Gastrocnemius medialis (tissue), 4 donors: ENCODE measurements at regions not wholly inside any gene's neighbourhood (a gene's known extent, or its start where the extent isn't known, plus 50 kb on each side); places are given as distances from the start of the nearest gene placed in this dataset.

Source experiments
- POLR2A ChIP-seq, 2 donors: fragments of 450-650 bp; IDR thresholded peaks; one replicate each; pipeline ENCODE4 v1.6.1; 2017; ENCODE audit warnings: antibody characterized with exemption in 2 of 2, mild to moderate bottlenecking in 2 of 2, moderate library complexity in 2 of 2
- TF ChIP-seq, protein P1 (sequence below), 5 experiments: fragments of 450-650 bp in 3 of 5; fragments of 200-600 bp in 2 of 5; sonication (generic) in 2 of 5; IDR thresholded peaks in 4 of 5; conservative IDR thresholded peaks in 1 of 5; 1 replicate in 4 of 5; 2 replicates in 1 of 5; pipeline ENCODE4 v1.5.1; 2016 to 2019; ENCODE audit warnings: antibody characterized with exemption in 5 of 5, mild to moderate bottlenecking in 3 of 5, moderate library complexity in 3 of 5

GRCh38 chr15:62363913-62364312 is 198.8 kb upstream of the C2CD4B start:
- TF ChIP-seq, protein P1, sequence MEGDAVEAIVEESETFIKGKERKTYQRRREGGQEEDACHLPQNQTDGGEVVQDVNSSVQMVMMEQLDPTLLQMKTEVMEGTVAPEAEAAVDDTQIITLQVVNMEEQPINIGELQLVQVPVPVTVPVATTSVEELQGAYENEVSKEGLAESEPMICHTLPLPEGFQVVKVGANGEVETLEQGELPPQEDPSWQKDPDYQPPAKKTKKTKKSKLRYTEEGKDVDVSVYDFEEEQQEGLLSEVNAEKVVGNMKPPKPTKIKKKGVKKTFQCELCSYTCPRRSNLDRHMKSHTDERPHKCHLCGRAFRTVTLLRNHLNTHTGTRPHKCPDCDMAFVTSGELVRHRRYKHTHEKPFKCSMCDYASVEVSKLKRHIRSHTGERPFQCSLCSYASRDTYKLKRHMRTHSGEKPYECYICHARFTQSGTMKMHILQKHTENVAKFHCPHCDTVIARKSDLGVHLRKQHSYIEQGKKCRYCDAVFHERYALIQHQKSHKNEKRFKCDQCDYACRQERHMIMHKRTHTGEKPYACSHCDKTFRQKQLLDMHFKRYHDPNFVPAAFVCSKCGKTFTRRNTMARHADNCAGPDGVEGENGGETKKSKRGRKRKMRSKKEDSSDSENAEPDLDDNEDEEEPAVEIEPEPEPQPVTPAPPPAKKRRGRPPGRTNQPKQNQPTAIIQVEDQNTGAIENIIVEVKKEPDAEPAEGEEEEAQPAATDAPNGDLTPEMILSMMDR (IDR thresholded peaks at IDR 0.05 in 4 of 5, conservative IDR thresholded peaks at IDR 0.05 in 1 of 5): no peak
- TF ChIP-seq POLR2A (IDR thresholded peaks at IDR 0.05): no peak
